HEK293T (cell line): ENCODE measurements at regions not wholly inside any gene's neighbourhood (a gene's known extent, or its start where the extent isn't known, plus 50 kb on each side); places are given as distances from the start of the nearest gene placed in this dataset.
"Not testable (repeated sequence)": the region's sequence is repeated elsewhere in the genome, so short reads cannot be mapped to it uniquely, and the experiment has no call there.

ENCODE experiments used
- BHLHE40 ChIP-seq: fragments of 450-650 bp; IDR thresholded peaks from 2 replicates; pipeline ENCODE4 v1.6.1; 2016; ENCODE audit warnings: mild to moderate bottlenecking, moderate library complexity, borderline replicate concordance
- ELF4 ChIP-seq: fragments of 450-650 bp; IDR thresholded peaks from 2 replicates; pipeline ENCODE4 v1.6.1; 2017; ENCODE audit warnings: antibody characterized with exemption
- FOXA1 ChIP-seq: fragments of 450-650 bp; IDR thresholded peaks from 2 replicates; pipeline ENCODE4 v1.6.1; 2016; ENCODE audit warnings: mild to moderate bottlenecking
- FOXK2 ChIP-seq: fragments of 450-650 bp; IDR thresholded peaks from 2 replicates; pipeline ENCODE4 v1.6.1; 2016; ENCODE audit warnings: mild to moderate bottlenecking
- FOXM1 ChIP-seq: fragments of 450-650 bp; IDR thresholded peaks from 2 replicates; pipeline ENCODE4 v1.6.1; 2017; ENCODE audit warnings: mild to moderate bottlenecking, borderline replicate concordance
- PKNOX1 ChIP-seq: fragments of 450-650 bp; IDR thresholded peaks from 2 replicates; pipeline ENCODE4 v1.6.1; 2016
- SUZ12 ChIP-seq: fragments of 450-650 bp; IDR thresholded peaks from 2 replicates; pipeline ENCODE4 v1.6.1; 2016; ENCODE audit warnings: mild to moderate bottlenecking

GRCh38 chr2:90220623-90221299 lies 1529.3 kb downstream of the RPIA start:
- TF ChIP-seq FOXA1, FOXM1, ELF4, PKNOX1, BHLHE40, SUZ12, FOXK2: not testable (repeated sequence)
